ENCODE measurements at regions not wholly inside any gene's neighbourhood (a gene's known extent, or its start where the extent isn't known, plus 50 kb on each side); places are given as distances from the start of the nearest gene placed in this dataset.

GRCh38 chr4:26171501-26171900 lies 149.3 kb upstream of the RBPJ start:
- TF ChIP-seq HDAC2 (IDR thresholded peaks at IDR 0.05; ENCODE audit: borderline replicate concordance in 1 of 2, low read depth in 2 of 2, low read length in 2 of 2) (no peak), CTCF (IDR thresholded peaks at IDR 0.05; ENCODE audit: control extremely low read depth in 1 of 3, insufficient read depth in 1 of 3, low read depth in 1 of 3, low read length in 3 of 3) (no peak), EP300 (IDR thresholded peaks at IDR 0.05; ENCODE audit: borderline replicate concordance in 1 of 2, low read depth in 2 of 2, low read length in 2 of 2) (no peak), SUZ12 (IDR thresholded peaks at IDR 0.05; ENCODE audit: low read length) (no peak), MAFK (IDR thresholded peaks at IDR 0.05; ENCODE audit: low read depth, low read length) (no peak), PHF8 (conservative IDR thresholded peaks at IDR 0.05; ENCODE audit: low read depth, low read length) (no peak), POLR2AphosphoS5 (IDR thresholded peaks at IDR 0.05; ENCODE audit: low read depth, low read length) (no peak)

Measured in H1 (cell line).